HG02885 (cell line): ENCODE measurements at regions not wholly inside any gene's neighbourhood (a gene's known extent, or its start where the extent isn't known, plus 50 kb on each side); places are given as distances from the start of the nearest gene placed in this dataset.
"Not testable (repeated sequence)": the region's sequence is repeated elsewhere in the genome, so short reads cannot be mapped to it uniquely, and the experiment has no call there.

Source experiments
- ATAC-seq: cut with Tn5 transposase; IDR thresholded peaks from one replicate; pipeline ENCODE4 v1.9.1; 2021; ENCODE audit warnings: mild to moderate bottlenecking; ENCODE audit not compliant: unreplicated experiment, poor library complexity

DNA sequence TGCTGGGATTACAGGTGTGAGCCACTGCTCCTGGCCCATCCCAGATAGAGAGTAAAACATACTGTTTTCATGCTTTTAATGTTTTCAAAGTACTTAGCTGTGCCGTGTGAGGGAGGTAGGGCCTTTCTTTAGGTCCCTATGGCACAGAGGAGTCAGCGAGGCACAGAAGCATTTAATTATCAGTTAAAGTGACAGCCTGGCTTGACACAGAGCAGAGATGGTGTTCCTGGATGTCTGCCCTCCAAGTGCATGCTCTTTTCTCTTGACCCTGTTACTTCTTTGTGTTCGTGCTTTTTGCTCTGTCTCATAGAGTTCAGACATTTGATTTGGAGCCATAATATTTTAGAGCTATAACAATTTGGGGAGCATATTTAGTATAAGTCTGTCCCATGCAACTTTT, 199.5 kb downstream of the ANKRD36 start:
- not testable (repeated sequence) for ATAC-seq

DNA sequence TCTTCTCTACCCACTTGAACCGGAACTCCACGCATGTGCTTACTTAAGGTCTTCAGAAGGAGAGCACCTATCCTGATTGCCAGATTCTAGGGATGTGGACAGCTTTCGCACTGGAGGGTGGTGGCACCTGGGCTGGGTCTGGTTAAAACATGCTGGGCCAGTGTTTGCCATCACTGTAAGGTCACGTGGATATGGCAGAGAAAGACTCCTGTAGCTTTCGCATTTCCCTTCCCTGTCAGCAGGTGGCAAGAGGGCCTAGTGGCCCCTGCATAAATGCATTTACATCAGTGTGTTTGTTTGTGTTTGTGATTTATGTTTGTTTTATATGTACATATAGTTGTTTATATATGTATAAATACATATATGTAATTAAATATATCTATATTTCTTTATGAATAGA, 192.5 kb downstream of the ANKRD36 start:
- not testable (repeated sequence) for ATAC-seq

DNA sequence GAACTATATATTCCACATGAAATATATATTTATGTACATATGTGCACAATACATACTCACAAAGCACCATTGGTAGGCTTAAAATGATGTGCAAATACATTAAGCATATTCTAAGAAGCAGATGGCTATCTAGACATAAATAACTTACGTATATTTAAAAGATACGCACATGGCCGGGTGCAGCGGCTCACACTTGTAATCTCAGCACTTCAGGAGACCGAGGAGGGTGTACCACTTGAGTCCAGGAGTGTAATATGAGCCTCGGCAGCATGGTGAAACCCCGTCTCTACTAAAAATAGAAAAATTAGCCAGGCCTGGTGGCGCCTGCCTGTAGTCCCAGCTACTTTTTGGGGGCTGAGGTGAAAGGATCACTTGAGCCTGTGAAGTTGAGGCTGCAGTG, 189.9 kb downstream of the ANKRD36 start:
- not testable (repeated sequence) for ATAC-seq

DNA sequence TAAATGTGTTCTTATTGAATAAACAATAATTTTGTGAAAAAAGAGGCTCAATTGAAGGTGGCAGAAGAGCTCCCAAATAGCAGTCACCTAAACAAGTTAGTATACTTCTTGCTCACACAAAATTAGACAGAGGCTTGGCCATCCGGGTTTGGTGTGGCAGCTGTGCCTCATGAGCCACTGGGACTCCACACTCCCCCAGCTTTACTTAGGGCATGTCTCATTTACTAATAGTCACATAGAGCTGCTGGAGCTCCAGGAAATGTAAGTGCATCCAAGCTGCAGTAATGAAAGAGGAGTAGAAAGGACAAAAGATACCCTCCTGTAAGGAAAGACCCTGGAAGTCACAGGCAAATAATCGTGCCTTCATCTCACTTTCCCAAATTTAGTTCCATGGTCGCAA, 188.8 kb downstream of the ANKRD36 start:
- ATAC-seq: not testable (repeated sequence)
